GM12874 (cell line): ENCODE measurements at regions not wholly inside any gene's neighbourhood (a gene's known extent, or its start where the extent isn't known, plus 50 kb on each side); places are given as distances from the start of the nearest gene placed in this dataset.

Experiments
- TF ChIP-seq, protein P1 (sequence below): IDR thresholded peaks from 2 replicates; pipeline ENCODE4 v1.5.1; 2011; ENCODE audit warnings: low read depth, mild to moderate bottlenecking, control low read depth, low read length, moderate library complexity; ENCODE audit not compliant: insufficient read depth

DNA sequence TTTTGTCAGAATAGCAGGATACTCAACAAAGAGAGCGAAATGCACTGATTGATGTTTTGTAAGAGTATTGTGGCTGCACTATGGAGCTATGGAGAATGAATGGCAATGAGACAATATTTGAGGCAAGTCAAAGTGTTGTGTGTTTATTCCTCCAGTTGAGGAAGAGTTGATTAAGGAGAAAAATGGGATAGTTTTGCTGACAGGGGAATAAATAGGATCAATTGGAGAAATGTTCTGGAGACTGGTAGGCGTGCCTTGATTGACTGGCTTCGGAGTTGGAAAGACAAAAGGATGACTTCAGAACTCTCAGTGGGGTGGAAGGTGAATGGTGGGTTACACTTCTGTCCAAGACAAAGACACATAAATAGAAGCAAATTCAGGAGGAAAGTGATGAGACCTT is 1254.9 kb upstream of the TMEM132C start:
- TF ChIP-seq, protein P1, sequence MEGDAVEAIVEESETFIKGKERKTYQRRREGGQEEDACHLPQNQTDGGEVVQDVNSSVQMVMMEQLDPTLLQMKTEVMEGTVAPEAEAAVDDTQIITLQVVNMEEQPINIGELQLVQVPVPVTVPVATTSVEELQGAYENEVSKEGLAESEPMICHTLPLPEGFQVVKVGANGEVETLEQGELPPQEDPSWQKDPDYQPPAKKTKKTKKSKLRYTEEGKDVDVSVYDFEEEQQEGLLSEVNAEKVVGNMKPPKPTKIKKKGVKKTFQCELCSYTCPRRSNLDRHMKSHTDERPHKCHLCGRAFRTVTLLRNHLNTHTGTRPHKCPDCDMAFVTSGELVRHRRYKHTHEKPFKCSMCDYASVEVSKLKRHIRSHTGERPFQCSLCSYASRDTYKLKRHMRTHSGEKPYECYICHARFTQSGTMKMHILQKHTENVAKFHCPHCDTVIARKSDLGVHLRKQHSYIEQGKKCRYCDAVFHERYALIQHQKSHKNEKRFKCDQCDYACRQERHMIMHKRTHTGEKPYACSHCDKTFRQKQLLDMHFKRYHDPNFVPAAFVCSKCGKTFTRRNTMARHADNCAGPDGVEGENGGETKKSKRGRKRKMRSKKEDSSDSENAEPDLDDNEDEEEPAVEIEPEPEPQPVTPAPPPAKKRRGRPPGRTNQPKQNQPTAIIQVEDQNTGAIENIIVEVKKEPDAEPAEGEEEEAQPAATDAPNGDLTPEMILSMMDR: no peak

- TF ChIP-seq, protein P1: no peak
These were observed 1253.8 kb upstream of the TMEM132C start for GRCh38 chr12:127013197-127013596.

GRCh38 chr12:127014079-127014478 is 1252.9 kb upstream of the TMEM132C start:
- TF ChIP-seq, protein P1: no peak

DNA sequence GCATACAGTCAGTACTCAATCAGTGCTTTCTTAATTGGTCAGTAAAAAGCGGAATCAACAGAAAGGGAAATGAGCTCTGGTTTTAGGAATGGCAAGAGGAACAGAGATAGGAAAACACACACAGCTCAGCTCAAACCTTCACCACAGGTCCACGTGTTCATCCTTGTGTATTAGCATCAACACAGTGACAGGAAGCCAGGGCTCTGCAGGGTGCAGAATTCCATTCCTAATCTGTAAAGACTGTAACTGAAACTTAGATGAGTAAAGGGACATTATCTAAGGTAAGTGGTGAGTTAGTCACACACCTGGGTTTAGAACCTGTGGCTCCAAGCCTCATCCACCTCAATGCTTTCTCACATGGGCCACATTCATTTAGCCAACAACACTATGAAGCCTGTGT is 1242.2 kb upstream of the TMEM132C start:
- TF ChIP-seq, protein P1: no peak

GRCh38 chr12:127025545-127025944 is 1241.4 kb upstream of the TMEM132C start:
- TF ChIP-seq, protein P1: no peak

GRCh38 chr12:127035011-127035879 is 1231.7 kb upstream of the TMEM132C start:
- TF ChIP-seq, protein P1: no peak

GRCh38 chr12:127038152-127038551 is 1228.8 kb upstream of the TMEM132C start:
- TF ChIP-seq, protein P1: no peak
